ENCODE measurements at regions not wholly inside any gene's neighbourhood (a gene's known extent, or its start where the extent isn't known, plus 50 kb on each side); places are given as distances from the start of the nearest gene placed in this dataset.

GRCh38 chrX:20739038-20739745, 472.5 kb upstream of the RPS6KA3 start:
- Mint-ChIP-seq H3K4me3 (ENCODE audit: unreplicated experiment) (no peak overlapping the region), H3K27me3 (ENCODE audit: unreplicated experiment) (peaks cover 2% of the 10 kb centered on the region), H3K9me3 (ENCODE audit: unreplicated experiment) (no peaks in the 10 kb centered on the region), H3K4me1 (ENCODE audit: low read depth, unreplicated experiment) (no peaks in the 10 kb centered on the region), H3K27ac (ENCODE audit: unreplicated experiment) (no peak overlapping the region), H3K36me3 (ENCODE audit: unreplicated experiment) (no peaks in the 10 kb centered on the region)
- no peak for TF ChIP-seq CTCF (IDR thresholded peaks at IDR 0.05; ENCODE audit: partially characterized antibody, unreplicated experiment)
- DNase-seq, result no peak

- Mint-ChIP-seq H3K4me3 (ENCODE audit: unreplicated experiment) (no peak overlapping the region), H3K27ac (ENCODE audit: unreplicated experiment) (no peak overlapping the region), H3K9me3 (ENCODE audit: unreplicated experiment) (no peaks in the 10 kb centered on the region), H3K36me3 (ENCODE audit: unreplicated experiment) (no peaks in the 10 kb centered on the region), H3K4me1 (ENCODE audit: low read depth, unreplicated experiment) (no peaks in the 10 kb centered on the region), H3K27me3 (ENCODE audit: unreplicated experiment) (no peaks in the 10 kb centered on the region)
- no peak for DNase-seq
- no peak for TF ChIP-seq CTCF (IDR thresholded peaks at IDR 0.05; ENCODE audit: partially characterized antibody, unreplicated experiment)
Measured at GRCh38 chrX:20729416-20729815, 462.7 kb upstream of the RPS6KA3 start.

- DNase-seq, result no peak
- Mint-ChIP-seq H3K27me3 (ENCODE audit: unreplicated experiment) (no peaks in the 10 kb centered on the region), H3K27ac (ENCODE audit: unreplicated experiment) (no peak overlapping the region), H3K9me3 (ENCODE audit: unreplicated experiment) (no peaks in the 10 kb centered on the region), H3K4me1 (ENCODE audit: low read depth, unreplicated experiment) (no peaks in the 10 kb centered on the region), H3K36me3 (ENCODE audit: unreplicated experiment) (no peaks in the 10 kb centered on the region), H3K4me3 (ENCODE audit: unreplicated experiment) (no peak overlapping the region)
- TF ChIP-seq CTCF (IDR thresholded peaks at IDR 0.05; ENCODE audit: partially characterized antibody, unreplicated experiment), result no peak
Measured at GRCh38 chrX:20727447-20727846, 460.7 kb upstream of the RPS6KA3 start.

GRCh38 chrX:20720954-20721626, 454.4 kb upstream of the RPS6KA3 start:
- TF ChIP-seq CTCF (IDR thresholded peaks at IDR 0.05; ENCODE audit: partially characterized antibody, unreplicated experiment), result no peak
- Mint-ChIP-seq H3K36me3 (ENCODE audit: unreplicated experiment) (no peaks in the 10 kb centered on the region), H3K4me1 (ENCODE audit: low read depth, unreplicated experiment) (no peaks in the 10 kb centered on the region), H3K4me3 (ENCODE audit: unreplicated experiment) (no peak overlapping the region), H3K27me3 (ENCODE audit: unreplicated experiment) (no peaks in the 10 kb centered on the region), H3K27ac (ENCODE audit: unreplicated experiment) (no peak overlapping the region), H3K9me3 (ENCODE audit: unreplicated experiment) (peaks cover 2% of the 10 kb centered on the region)
- DNase-seq, result no peak
